Adipose tissue (tissue), 3 donors: ENCODE measurements at regions not wholly inside any gene's neighbourhood (a gene's known extent, or its start where the extent isn't known, plus 50 kb on each side); places are given as distances from the start of the nearest gene placed in this dataset.

ENCODE experiments used
- H3K27ac ChIP-seq: one replicate; pipeline ENCODE4 v1.5.1; 2013; ENCODE audit warnings: low read depth, low read length
- WGBS, 3 donors: extraction: QIAGEN DNeasy Blood & Tissue Kit; methylation state at CpG; one replicate each; pipeline ENCODE4 v1.1.7; 2013; 5-methylcytosine and 5-hydroxymethylcytosine counted together
- donor health status: healthy with polysubstance abuse.
- donor health status: Bipolar disorder and iron deficiency.
- donor health status: healthy.

DNA sequence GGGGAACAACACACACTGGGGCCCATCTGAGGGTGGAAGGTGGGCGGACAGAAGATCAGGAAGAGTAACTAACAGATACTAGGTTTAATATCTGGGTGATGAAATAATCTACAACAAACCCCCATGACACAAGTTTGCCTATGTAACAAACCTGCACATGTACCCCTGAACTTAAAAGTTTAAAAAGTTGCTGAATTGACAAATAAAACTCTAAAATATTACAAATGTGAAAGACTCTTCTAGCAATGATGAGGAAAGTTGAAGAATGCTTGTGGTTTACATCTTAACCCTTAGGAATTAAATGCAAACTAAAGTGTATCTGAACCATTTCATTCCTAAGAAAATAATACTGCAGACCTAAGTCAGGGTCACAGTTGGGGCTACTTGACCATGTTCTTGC is 525.6 kb upstream of the CAMK1G start:
- H3K27ac ChIP-seq = no peak overlapping the region
- 90 to 94% (median 93%) methylated on average over 1 of the region's 1 CpG for WGBS, 3 donors

DNA sequence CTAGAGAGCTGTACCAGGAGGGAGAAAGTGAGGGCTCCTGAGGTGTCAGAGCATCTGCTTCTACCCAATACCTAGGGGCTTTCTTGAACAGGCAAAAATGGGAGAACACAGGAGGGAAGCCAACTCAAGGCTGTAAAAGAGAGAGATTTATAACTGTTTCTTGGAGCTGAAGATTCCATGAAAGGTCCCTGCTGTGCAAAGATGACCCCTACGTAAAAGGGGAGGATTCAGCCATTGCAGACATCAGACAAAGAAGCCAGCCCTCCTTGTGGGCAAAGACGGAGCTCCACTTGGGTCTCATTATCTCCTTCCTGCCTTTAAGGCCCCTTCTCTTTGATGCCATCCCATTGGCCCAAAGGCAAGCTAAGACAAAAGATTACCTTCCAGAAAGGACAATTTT is 524.1 kb upstream of the CAMK1G start:
- no peak overlapping the region for H3K27ac ChIP-seq
- WGBS, 3 donors = 38 to 74% (median 49%) methylated on average over 2 of the region's 2 CpGs

DNA sequence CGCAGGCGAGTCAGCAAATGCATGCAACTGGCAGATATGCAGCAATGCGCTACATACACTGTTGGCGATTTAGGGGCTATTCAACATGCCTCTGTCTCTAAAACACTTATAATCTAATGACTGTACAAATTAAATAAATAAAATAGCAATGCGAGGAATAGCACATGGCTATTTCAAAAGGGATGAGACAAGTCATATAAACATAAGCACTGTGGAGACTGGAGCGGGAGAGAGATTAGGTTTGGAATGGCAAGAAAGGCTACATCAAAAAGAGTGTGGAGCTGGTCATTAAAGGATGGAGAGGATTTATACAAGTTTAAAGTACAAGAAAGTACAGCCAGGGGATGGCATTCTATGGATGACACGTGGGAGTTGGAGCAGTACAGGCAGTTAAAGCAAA is 523.5 kb upstream of the CAMK1G start:
- 61 to 69% (median 64%) methylated on average over 7 of the region's 7 CpGs for WGBS, 3 donors
- H3K27ac ChIP-seq = no peak overlapping the region

GRCh38 chr1:209062081-209062620 is 521.4 kb upstream of the CAMK1G start:
- H3K27ac ChIP-seq = no peak overlapping the region
- 72 to 74% (median 72%) methylated on average over 6 of the region's 6 CpGs for WGBS, 3 donors

DNA sequence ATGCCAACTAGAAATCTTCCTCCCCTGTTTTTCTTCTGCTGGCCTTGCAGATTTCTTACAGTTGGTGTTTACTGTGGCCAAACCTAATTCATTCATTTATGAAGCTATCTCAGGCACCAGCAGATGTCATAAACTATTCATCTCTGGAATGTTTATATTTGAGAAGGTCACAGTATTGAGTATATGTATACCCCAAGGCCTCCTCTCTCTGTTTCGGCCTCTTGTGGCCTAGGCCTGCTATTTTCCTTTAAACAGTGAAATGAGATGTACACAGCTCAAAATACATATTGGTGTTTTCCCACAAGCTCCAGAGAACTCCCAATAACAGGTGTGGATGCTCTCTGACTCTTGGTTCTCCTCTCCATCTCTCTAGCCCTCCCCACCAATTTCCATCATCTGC is 520.7 kb upstream of the CAMK1G start:
- H3K27ac ChIP-seq = no peak overlapping the region
- 67 to 84% (median 74%) methylated on average over 1 of the region's 1 CpG for WGBS, 3 donors

DNA sequence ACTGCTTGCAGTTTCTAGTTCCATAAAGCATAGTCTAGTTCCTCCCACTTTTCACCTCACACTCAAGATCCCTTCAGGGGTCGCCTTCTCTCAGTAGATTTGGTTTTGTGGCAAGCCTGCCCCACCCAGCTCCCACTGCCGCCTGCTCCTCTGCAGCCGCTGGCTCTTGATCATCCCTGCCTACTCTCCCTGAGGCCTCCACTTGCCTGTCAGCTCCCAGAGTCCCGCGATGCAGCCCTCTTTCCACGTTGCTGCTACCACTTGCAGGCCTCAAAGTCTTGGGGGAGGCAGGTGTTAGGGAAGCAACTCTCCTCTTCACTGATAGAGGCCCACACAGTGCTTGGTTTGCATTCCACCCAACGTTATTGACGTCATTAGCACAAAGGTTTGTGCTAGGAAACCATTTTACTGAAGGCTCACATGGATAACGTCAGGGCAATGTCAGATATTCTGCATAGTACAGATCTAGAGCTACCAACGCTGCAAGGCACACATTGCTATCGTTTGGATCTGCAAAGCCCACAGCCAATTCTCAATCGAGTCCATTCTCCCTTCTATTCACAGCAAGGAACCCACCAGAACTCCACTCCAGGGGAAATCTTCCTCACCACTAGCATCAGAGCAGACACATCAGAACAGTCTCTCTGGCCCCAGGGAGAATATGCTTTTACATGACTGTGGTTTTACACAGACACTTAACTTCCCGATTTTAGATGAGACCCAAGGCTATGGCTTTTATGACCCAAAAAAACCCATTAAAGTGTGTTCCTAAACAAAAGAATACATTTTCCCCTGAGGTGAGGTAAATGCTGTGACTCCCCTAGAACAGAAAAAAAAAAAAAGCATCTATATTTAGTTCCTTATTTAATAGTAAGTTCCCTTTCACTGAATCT is 519.5 kb upstream of the CAMK1G start:
- no peak overlapping the region for H3K27ac ChIP-seq
- WGBS, 3 donors = 71 to 83% (median 71%) methylated on average over 13 of the region's 13 CpGs

DNA sequence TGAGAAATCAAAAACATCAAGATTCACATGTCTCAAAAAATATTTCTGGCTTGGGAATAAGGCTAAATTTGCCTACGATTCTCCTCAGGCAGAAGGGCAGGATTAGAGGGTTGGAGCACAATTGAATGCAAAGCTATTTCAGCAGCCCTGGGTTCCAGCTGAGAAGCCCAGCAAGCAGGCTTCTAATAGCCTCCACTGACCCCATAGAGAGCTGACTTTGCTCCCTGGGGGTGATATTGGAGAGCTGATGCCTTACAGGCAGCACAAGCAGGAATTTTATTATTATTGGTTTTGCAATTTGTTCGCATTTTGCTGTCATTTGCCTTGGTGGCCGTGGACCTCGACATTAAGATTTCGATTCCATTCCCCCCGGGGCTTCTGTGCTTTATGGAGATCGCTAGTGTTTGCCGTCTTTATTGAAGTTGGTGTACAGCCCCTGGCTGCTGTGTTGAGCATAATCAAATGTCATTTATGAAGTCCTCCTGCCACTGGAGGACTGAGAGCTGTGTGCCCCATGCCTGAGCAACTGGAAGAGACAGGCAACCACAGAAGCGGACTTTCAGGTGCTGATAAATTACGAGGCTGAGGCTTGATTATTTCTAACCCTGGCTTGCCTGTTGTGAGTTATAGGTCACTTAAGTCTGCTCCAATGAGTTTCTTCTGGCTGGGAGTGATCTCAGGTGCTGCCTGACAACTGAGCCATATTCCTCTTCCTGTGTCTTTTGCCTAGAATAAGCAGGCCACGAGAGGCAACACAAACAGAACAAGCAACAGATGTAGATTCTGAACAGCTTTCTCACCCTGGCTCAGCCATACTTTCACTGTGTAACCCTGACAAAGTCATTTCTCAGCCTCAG is 518.4 kb upstream of the CAMK1G start:
- 61 to 79% (median 70%) methylated on average over 11 of the region's 11 CpGs for whole genome bisulfite sequencing, 3 donors
- no peak overlapping the region for H3K27ac ChIP-seq

- H3K27ac ChIP-seq = no peak overlapping the region
Measured at GRCh38 chr1:209072481-209072880, 511.0 kb upstream of the CAMK1G start.

DNA sequence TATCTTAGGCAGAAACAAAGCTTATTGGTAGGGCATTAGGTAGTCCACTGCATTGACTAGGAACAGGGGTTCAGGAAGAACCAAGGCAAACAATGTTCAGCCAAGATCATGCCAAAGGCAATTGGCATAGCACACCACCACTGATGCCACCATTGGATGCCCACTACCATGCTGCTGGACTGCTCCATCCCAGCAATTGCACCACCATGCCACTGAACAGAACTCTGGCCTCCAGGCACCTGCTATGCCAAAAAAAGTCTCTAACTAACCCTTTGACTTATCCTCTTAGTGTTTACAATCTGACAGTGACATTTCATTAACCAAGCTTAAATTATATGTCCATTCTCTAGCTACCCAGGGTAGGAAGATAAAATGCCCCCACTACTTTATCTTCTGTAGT is 509.6 kb upstream of the CAMK1G start:
- H3K27ac ChIP-seq = no peak overlapping the region

DNA sequence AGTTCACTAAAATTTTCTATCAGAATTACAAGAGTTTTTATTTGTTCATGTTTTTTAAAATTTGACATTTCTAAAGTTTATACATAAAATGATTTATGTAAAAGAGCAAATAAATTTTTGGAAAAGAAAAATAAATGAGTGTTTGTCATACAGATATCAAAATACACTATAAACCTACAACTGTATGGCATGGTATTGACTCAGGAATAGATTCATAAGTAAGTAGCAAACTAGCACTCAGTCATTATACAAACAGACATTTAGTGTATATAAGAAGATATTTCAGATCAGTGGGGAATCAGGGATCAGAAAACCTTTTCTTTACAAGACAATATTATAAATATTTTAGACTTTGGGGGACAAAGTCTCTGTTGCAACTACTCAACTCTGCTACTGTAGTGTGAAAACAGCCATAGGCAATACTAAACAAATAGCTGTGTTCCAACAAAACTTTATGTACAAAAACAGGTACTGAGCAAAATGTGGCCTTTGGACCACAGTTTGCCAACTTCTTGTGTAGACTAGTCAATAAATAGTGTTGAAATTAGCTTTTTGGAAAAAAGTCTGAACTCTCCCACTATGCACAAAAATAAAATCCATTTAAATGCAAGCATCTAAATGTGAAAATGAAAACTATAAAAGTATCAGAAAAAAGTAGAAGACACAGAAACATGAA is 508.8 kb upstream of the CAMK1G start:
- no peak overlapping the region for H3K27ac ChIP-seq

DNA sequence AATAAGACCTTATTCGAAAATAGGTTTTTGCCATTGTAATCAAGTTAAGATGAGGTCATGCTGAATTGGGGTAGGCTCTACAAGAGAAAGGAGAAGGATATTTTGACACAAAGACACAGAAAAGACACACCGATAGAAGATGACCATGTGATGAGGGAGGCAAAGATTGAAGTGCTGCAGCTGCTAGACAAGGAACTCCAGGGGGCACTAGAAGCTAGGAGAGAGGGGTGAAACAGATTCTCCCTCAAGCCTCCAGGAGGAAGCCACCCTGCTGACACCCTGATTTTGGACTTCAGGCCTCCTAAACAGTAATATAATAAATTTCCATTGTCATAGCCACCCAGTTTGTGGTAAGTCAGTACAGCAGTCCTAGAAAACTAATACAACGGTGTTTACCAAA is 506.8 kb upstream of the CAMK1G start:
- no peak overlapping the region for H3K27ac ChIP-seq
- 88 to 96% (median 95%) methylated on average over 3 of the region's 3 CpGs for WGBS, 3 donors

DNA sequence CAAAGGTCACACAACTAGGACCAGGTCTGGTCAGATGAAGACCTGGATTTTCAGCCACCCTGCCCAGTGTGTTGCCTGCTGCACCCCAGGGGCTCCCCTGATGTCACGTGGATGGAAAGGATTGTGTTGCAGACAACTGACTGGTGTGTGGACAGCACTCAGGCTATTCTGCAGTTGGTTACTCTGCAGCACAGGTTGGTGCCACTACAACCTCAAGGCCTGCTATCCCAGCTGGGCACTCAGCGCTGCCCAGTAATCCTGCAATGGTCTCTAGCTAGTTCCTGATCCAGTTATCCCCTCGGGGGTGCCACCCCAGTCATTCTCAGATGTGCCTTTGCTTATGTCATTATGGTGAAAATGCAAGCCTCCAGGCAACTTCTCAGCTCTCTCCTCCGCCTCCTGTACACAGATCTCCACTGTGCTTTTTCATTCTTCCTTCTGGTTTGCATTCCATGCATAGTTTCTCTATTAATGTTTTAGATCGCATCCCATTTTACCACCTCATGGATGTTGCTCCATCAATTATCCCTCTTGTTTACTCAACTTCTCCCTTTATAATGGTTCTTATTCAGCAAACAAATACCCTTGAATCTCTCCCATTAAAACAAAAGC is 503.2 kb upstream of the CAMK1G start:
- WGBS, 3 donors = 69 to 75% (median 75%) methylated on average over 5 of the region's 5 CpGs
- no peak overlapping the region for H3K27ac ChIP-seq

- H3K27ac ChIP-seq = no peak overlapping the region
- WGBS, 3 donors = 69 to 70% (median 69%) methylated on average over 6 of the region's 6 CpGs
Measured at GRCh38 chr1:209086486-209087192, 496.9 kb upstream of the CAMK1G start.

GRCh38 chr1:209094384-209094783 is 489.1 kb upstream of the CAMK1G start:
- H3K27ac ChIP-seq = no peak overlapping the region

DNA sequence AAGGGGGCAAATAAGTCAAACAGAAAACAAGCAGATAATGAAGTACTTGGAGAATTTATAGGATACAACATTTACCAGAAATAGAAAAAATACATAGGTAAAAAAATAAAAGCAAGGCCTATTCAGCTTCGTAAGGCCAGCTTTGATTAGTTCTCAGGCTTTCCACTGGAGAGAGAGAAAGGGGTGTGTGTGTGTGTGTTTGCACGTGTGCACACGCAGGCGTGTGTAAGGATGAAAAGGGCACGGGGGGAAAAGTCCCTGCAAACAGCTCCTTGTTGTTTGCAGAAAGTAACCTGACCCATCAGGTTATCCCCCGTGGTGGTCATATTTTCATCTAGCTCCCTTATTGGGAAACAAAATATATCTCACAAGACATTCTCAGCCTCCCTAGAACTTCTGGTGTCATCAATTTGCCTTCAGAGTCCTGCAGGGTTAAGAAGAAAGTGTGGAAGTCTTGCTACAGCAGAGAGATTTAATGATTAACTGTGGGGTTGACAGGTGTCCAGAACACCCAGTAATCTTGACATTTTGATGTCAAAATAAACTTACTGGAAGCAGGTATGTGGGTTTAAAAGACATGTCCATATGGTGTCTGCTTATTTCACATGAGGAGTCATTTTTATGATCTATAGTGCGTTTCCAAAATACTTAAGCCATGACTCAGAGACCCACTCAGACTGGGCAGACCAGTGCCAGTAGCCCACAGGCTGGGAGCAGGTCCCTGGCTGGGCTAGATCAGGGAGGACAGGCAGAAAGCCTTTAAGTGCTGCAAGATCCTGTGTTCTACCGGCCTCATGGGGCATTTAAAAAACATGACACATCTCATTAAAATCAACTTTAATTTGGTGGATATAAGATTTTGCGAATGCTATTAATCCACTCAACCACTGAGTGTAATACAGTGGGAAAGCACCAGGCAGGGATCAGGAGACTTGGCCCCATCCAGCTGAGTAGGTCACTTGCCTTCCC is 487.6 kb upstream of the CAMK1G start:
- H3K27ac ChIP-seq = no peak overlapping the region
- 59 to 82% (median 77%) methylated on average over 9 of the region's 9 CpGs for WGBS, 3 donors

DNA sequence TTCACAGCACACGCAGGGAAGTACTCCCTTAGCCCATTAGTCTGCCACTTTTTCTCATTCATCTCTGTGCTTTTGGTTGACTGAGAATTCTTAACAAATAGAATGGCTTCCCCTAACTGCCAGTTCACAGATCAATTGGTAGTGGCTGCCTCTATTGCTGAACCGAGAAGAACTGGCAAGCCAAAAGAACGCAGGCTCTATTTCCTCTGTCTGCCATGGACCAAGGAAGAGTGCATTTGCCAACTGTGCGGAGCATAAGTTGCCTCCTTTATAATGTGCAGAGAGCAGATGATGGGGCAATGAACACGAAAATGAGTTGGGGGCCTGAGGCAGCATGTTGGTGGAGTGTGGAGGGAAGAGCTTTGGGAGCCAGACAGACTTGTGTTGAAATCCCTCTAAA is 483.1 kb upstream of the CAMK1G start:
- 83 to 89% (median 87%) methylated on average over 5 of the region's 5 CpGs for WGBS, 3 donors
- no peak overlapping the region for H3K27ac ChIP-seq

DNA sequence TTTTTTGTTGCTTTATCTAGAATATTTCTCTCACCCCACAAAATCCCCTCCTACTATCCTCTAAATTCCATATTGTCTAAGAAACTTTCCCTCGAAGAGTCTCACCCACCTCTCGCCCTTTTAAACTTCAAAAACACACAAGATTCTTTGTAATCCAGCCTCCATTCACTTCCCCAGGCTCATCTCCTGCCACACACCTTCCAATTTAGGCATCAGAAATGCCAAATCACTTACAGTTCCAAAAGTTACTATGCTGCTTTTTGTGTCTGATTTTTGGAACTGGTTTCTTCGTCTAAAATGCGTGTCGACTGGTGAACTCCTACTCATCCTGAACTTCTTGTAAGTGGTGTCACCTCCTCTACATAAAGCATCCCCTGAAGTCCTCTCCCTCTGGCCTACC is 482.4 kb upstream of the CAMK1G start:
- no peak overlapping the region for H3K27ac ChIP-seq
- 86 to 89% (median 88%) methylated on average over 5 of the region's 5 CpGs for WGBS, 3 donors
